ENCODE measurements at regions not wholly inside any gene's neighbourhood (a gene's known extent, or its start where the extent isn't known, plus 50 kb on each side); places are given as distances from the start of the nearest gene placed in this dataset.

GRCh38 chr2:15773204-15773603 is 167.1 kb upstream of the MYCN start:
- H3K4me3 ChIP-seq (ENCODE audit: low read depth, low read length): no peak overlapping the region
- TF ChIP-seq, protein P1, sequence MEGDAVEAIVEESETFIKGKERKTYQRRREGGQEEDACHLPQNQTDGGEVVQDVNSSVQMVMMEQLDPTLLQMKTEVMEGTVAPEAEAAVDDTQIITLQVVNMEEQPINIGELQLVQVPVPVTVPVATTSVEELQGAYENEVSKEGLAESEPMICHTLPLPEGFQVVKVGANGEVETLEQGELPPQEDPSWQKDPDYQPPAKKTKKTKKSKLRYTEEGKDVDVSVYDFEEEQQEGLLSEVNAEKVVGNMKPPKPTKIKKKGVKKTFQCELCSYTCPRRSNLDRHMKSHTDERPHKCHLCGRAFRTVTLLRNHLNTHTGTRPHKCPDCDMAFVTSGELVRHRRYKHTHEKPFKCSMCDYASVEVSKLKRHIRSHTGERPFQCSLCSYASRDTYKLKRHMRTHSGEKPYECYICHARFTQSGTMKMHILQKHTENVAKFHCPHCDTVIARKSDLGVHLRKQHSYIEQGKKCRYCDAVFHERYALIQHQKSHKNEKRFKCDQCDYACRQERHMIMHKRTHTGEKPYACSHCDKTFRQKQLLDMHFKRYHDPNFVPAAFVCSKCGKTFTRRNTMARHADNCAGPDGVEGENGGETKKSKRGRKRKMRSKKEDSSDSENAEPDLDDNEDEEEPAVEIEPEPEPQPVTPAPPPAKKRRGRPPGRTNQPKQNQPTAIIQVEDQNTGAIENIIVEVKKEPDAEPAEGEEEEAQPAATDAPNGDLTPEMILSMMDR (IDR thresholded peaks at IDR 0.05; ENCODE audit: borderline replicate concordance, insufficient read depth, low read depth, low read length): no peak

DNA sequence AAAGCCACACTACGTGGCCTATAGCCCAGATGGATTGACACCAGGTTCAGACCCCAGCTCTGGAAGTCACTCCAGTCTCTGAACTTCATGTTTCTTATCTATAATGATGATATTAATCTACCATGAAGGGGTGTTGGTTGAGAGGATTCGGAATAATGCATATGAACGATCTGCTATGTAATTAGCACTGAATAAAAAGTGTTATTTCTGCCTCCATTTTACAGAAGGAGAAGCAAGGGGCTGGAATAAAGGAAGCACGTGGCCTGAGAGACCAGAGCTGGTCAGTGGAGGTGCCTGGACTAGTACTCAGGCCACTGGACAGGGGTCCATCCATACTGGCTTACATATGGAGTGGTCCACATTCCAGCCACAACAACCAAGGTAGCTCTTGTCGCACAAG is 166.5 kb upstream of the MYCN start:
- TF ChIP-seq, protein P1 (IDR thresholded peaks at IDR 0.05; ENCODE audit: borderline replicate concordance, insufficient read depth, low read depth, low read length): no peak
- no peak overlapping the region for H3K4me3 ChIP-seq (ENCODE audit: low read depth, low read length)

DNA sequence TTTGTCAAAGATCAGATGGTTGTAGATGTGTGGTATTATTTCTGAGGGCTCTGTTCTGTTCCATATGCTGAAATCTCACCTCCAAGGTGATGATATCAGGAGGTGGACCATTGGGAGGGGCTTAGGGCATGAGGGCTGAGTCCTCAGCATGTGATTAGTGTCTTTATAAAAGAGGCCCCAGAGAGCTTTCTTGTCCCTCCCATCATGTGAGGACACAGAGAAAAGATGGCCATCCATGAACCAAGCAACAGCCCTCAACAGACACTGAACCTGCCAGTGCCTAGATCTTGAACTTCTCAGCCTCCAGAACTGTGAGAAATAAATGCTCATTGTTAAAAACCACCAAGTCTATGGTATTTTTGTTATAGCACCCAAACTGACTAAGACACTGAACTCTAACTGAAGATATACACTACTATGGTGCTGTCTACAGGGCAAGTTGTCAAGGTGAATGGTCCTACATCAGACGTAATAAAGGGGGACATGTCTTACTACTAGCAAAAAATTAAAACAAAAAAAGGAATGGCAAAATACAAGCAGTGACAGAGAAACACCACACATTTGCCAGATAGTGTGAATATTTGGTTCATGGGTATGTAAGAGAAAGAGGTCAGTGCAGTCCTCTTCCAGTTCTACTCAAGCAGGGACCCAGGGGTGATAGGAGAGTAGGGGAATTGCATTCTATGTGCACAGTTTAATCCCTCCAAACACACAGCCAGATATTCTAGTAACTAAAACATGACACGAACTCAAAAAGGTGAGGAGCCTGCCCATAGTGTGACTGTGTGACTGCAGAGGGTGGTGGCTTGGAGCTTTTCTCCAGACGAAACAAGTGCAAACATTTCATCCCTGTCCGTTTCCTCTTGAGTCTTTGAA is 164.4 kb upstream of the MYCN start:
- no peak overlapping the region for H3K4me3 ChIP-seq (ENCODE audit: low read depth, low read length)
- TF ChIP-seq, protein P1 (IDR thresholded peaks at IDR 0.05; ENCODE audit: borderline replicate concordance, insufficient read depth, low read depth, low read length): no peak

DNA sequence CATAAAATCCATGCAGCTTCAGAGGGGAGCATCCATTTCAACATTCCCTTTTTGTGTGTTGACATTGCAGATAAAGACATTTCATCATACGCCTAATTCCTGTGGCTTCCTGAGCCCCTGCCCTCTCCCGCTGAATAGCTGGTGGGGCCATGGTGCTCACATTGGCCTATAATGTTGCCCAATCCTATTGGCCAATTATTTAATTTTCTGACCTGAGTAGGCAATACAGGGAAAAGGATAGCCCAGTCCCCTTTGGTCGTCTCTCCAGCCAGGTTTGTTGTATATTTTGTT is 163.8 kb upstream of the MYCN start:
- TF ChIP-seq, protein P1 (IDR thresholded peaks at IDR 0.05; ENCODE audit: borderline replicate concordance, insufficient read depth, low read depth, low read length): no peak
- no peak overlapping the region for H3K4me3 ChIP-seq (ENCODE audit: low read depth, low read length)

- TF ChIP-seq, protein P1 (IDR thresholded peaks at IDR 0.05; ENCODE audit: borderline replicate concordance, insufficient read depth, low read depth, low read length): no peak
These were observed 163.2 kb upstream of the MYCN start for GRCh38 chr2:15776992-15777702.

GRCh38 chr2:15777795-15778371 is 162.5 kb upstream of the MYCN start:
- H3K4me3 ChIP-seq (ENCODE audit: low read depth, low read length): no peak overlapping the region
- TF ChIP-seq, protein P1 (IDR thresholded peaks at IDR 0.05; ENCODE audit: borderline replicate concordance, insufficient read depth, low read depth, low read length): no peak

More at GRCh38 chr2:15776992-15777702, 163.2 kb upstream of the MYCN start:
- H3K4me3 ChIP-seq (ENCODE audit: low read depth, low read length): no peak overlapping the region

All from GM12875 (cell line).